AG04450 (cell line): ENCODE measurements at regions not wholly inside any gene's neighbourhood (a gene's known extent, or its start where the extent isn't known, plus 50 kb on each side); places are given as distances from the start of the nearest gene placed in this dataset.

Source experiments
- CTCF ChIA-PET: fragments of 300-600, 350-600 bp; formaldehyde crosslinking; extraction: SDS; loops from one replicate; lab custom pipeline; 2022; ENCODE audit warnings: antibody characterized with exemption, inconsistent platforms; lab: Charles Lee
- POLR2A ChIA-PET: fragments of 350-600 bp; formaldehyde crosslinking; extraction: SDS; loops from one replicate; lab custom pipeline; 2021; ENCODE audit warnings: antibody characterized with exemption, inconsistent platforms; lab: Yijun Ruan, JAX
- DNase-seq: peaks from one replicate; pipeline ENCODE4 v3.0.0-alpha.2; 2011; ENCODE audit warnings: low read depth, low spot score
- H3K27ac ChIP-seq: one replicate; pipeline ENCODE4 v1.5.1; 2012; ENCODE audit warnings: low read depth, low read length, control low read depth
- H3K27me3 ChIP-seq: one replicate; pipeline ENCODE4 v1.6.0; 2012; ENCODE audit warnings: low read length; ENCODE audit not compliant: control insufficient read depth, insufficient read depth
- H3K4me3 ChIP-seq: 2 replicates; pipeline ENCODE4 v1.5.1; 2011; ENCODE audit warnings: mild to moderate bottlenecking, low read depth, low read length, control low read depth
- H3K9me3 ChIP-seq: 2 replicates; pipeline ENCODE4 v1.5.1; 2012; ENCODE audit warnings: low read length; ENCODE audit not compliant: control insufficient read depth, insufficient read depth
- TF ChIP-seq, protein P1 (sequence below): IDR thresholded peaks from 2 replicates; pipeline ENCODE4 v1.5.1; 2011; ENCODE audit warnings: low read depth, low read length, control low read depth, inconsistent platforms

DNA sequence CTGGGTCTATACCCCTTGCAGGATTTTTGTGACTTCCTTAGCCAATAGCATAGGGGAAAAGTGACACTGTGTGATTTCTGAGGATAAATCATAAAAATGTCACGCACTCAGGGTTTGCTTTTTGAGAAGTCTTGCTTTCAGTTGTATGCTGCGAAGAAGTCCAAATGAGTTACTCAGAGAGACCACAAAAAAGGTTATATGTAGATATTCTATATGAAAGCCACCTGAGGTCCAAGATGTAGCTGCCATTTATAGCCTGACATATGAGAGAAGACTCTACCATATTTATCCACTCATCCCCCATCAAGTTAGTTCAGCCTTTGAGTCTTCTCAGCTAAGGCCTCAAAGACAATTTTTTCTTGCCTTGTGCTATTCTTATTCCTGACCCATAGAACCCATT is 488.3 kb upstream of the MAP2 start:
- DNase-seq: no peak
- no peaks in the 10 kb centered on the region for H3K9me3 ChIP-seq
- no peak overlapping the region for H3K4me3 ChIP-seq
- no peaks in the 10 kb centered on the region for H3K27me3 ChIP-seq
- H3K27ac ChIP-seq: no peak overlapping the region
- ChIA-PET CTCF (no interaction called here), POLR2A (no interaction called here)
- TF ChIP-seq, protein P1, sequence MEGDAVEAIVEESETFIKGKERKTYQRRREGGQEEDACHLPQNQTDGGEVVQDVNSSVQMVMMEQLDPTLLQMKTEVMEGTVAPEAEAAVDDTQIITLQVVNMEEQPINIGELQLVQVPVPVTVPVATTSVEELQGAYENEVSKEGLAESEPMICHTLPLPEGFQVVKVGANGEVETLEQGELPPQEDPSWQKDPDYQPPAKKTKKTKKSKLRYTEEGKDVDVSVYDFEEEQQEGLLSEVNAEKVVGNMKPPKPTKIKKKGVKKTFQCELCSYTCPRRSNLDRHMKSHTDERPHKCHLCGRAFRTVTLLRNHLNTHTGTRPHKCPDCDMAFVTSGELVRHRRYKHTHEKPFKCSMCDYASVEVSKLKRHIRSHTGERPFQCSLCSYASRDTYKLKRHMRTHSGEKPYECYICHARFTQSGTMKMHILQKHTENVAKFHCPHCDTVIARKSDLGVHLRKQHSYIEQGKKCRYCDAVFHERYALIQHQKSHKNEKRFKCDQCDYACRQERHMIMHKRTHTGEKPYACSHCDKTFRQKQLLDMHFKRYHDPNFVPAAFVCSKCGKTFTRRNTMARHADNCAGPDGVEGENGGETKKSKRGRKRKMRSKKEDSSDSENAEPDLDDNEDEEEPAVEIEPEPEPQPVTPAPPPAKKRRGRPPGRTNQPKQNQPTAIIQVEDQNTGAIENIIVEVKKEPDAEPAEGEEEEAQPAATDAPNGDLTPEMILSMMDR: no peak

DNA sequence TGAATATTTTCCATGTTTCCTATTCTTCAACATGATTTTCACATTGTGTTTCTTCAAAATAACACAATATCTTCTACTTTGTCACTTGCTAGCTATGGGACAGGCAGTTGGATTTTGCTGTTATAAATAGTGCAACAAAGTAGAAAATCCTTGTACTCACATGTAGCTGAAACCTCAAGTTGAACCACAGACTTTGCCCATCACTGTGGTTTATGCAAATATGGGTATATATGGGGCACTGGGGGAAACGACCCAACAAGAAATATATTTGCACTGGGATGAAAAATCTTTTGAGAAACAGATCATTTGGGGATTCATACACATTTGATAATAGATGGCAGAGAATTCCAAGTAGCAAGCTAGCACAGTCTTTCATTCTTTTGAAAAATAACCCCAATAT is 486.3 kb upstream of the MAP2 start:
- no peak overlapping the region for H3K27ac ChIP-seq
- H3K27me3 ChIP-seq: no peaks in the 10 kb centered on the region
- TF ChIP-seq, protein P1: no peak
- DNase-seq: no peak
- H3K9me3 ChIP-seq: no peaks in the 10 kb centered on the region
- no peak overlapping the region for H3K4me3 ChIP-seq
- POLR2A ChIA-PET: no interaction called here
- CTCF ChIA-PET: interaction anchor here (0.6 kb wide), 1 partner anchor 281 kb away, joined by 3 read pairs; no protein-coding TSS in a partner anchor

DNA sequence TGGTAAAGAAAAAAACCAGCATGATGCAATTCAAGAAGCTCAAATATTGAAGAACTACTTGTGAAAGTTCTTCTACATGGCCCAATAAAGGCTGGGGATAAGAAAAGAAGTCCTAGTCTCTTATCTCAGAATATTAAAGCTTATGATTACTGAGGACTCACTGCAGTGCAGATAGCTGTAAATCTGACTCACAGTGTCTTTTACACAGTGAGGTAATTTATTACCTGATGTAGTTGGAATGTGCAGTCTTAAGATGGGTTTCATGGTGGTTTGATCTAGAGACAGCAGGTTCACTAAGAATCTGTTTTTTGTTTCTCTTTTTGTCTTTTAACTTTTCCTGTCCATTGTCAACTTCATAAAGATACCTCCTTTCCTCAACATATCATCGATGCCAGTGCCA is 484.0 kb upstream of the MAP2 start:
- ChIA-PET CTCF (no interaction called here), POLR2A (no interaction called here)
- Histone ChIP-seq H3K27ac (no peak overlapping the region), H3K27me3 (no peaks in the 10 kb centered on the region), H3K4me3 (no peak overlapping the region), H3K9me3 (no peaks in the 10 kb centered on the region)
- TF ChIP-seq, protein P1: no peak
- DNase-seq: no peak

DNA sequence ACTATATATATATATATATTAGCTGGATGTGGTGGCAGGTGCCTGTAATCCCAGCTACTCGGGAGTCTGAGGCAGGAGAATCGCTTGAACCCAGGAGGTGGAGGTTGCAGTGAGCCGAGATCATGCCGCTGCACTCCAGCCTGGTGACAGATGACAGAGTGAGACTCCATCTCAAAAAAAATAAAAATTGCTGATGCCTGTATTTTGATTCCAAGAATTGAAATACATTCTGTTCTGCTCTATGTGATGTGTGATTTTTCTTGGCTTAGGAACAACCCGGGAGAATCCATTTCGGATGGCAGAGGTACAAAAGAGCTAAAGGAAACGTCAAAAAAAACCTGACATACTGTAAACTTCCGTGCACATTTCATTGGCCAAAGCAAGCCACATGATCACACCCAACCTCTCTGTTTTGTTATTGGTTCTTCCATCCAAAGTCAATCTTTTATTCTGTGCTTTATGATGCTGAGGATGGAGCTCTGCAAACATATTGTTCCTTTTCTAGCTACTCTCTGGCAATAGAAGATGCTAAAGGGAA is 478.1 kb upstream of the MAP2 start:
- TF ChIP-seq, protein P1: no peak
- CTCF ChIA-PET: no interaction called here
- H3K27ac ChIP-seq: no peak overlapping the region
- no peak for DNase-seq
- H3K27me3 ChIP-seq: no peaks in the 10 kb centered on the region
- POLR2A ChIA-PET: no interaction called here
- H3K9me3 ChIP-seq: peaks cover 2% of the 10 kb centered on the region; the same call in 1 of the 2 replicates
- no peak overlapping the region for H3K4me3 ChIP-seq

DNA sequence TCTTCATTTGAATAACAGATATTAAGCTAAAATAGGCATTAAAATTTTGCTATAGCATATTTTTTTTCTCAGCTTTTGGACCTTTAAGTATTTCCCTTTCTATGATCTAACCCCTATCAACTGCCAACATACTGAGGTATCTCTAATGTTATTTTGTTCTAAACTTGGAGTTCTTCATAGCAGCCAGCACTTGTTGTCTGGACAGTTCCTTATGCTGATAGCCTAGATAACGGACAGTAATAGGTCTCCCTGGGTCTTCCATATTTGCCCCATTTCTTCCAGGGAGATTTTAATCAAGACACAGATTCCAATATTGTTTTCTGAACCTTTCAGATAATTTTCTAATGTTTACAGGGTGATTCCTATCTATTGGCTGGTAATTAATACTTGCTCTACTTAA is 475.8 kb upstream of the MAP2 start:
- Histone ChIP-seq H3K4me3 (no peak overlapping the region), H3K9me3 (peaks cover 2% of the 10 kb centered on the region; the same call in 1 of the 2 replicates), H3K27ac (no peak overlapping the region), H3K27me3 (no peaks in the 10 kb centered on the region)
- TF ChIP-seq, protein P1: no peak
- POLR2A ChIA-PET: no interaction called here
- DNase-seq: no peak
- CTCF ChIA-PET: no interaction called here
